GM12865 (cell line): ENCODE measurements at regions not wholly inside any gene's neighbourhood (a gene's known extent, or its start where the extent isn't known, plus 50 kb on each side); places are given as distances from the start of the nearest gene placed in this dataset.

Experiments
- DNase-seq: peaks from one replicate; pipeline ENCODE4 v3.0.0; 2010; ENCODE audit warnings: low read depth
- H3K4me3 ChIP-seq: 2 replicates; pipeline ENCODE4 v1.5.1; 2011; ENCODE audit warnings: mild to moderate bottlenecking, low read depth, low read length, control low read depth
- TF ChIP-seq, protein P1 (sequence below): IDR thresholded peaks from 2 replicates; pipeline ENCODE4 v1.5.1; 2011; ENCODE audit warnings: low read length, control low read depth, low read depth, inconsistent platforms; ENCODE audit not compliant: insufficient read depth; ENCODE audit errors: missing control alignments

DNA sequence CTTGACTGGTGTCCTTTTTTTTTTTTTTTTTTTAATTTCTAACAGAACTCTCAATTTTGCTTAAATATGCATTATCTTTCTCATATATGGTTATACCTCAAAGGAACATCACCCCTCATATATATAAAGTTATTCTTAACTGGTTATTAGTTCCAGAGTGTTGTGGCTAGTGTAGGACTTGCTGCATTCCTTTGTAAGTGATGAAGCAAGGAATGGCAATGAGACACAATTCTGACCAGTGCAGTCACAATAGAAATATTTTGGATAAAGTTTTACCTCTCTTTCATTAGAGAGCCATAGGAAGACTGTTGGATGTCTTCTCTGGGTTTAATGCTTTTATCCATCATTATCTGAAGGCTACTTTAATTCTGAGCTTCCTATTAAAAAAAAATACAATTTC, 75.5 kb upstream of the CBLB start:
- TF ChIP-seq, protein P1, sequence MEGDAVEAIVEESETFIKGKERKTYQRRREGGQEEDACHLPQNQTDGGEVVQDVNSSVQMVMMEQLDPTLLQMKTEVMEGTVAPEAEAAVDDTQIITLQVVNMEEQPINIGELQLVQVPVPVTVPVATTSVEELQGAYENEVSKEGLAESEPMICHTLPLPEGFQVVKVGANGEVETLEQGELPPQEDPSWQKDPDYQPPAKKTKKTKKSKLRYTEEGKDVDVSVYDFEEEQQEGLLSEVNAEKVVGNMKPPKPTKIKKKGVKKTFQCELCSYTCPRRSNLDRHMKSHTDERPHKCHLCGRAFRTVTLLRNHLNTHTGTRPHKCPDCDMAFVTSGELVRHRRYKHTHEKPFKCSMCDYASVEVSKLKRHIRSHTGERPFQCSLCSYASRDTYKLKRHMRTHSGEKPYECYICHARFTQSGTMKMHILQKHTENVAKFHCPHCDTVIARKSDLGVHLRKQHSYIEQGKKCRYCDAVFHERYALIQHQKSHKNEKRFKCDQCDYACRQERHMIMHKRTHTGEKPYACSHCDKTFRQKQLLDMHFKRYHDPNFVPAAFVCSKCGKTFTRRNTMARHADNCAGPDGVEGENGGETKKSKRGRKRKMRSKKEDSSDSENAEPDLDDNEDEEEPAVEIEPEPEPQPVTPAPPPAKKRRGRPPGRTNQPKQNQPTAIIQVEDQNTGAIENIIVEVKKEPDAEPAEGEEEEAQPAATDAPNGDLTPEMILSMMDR, result no peak
- no peak overlapping the region for H3K4me3 ChIP-seq
- no peak for DNase-seq

DNA sequence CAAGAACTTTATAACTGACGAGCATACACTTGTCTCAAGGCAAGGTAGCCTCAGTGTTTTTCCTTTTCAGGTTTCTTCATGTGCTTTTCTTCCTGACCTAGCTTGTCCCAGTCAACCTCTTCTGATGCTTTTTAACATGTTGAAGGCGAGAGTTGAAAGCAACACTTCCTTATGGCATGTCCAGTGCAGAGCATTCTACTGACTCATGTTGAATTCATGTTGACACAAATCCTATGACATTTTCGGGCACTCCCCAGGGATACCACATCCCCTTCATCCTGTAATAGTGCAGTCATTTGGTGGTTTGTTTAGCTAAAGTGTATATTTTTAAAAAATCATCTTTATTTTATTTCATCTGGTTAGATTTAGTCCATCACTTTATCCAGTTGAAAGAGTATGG, 75.9 kb upstream of the CBLB start:
- TF ChIP-seq, protein P1, result no peak
- DNase-seq, result no peak
- H3K4me3 ChIP-seq, result no peak overlapping the region

DNA sequence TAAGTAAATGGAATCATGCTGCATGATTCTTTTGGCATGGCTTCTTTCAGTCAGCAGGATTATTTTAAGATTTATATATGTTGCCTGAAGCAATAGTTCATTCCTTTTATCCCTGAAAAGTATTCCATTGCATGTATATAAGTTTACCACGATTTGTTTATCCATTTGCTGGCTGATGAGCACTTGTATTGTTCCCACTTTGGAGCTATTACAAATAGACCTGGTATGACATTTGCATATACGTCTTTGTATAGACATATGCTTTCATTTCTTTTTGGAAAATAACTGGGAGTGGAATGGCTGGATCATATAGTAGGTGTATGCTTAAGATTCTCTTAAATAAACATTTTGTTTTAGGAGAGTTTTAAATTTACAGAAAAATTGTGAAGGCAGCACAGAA, 79.3 kb upstream of the CBLB start:
- no peak for DNase-seq
- TF ChIP-seq, protein P1, result no peak

DNA sequence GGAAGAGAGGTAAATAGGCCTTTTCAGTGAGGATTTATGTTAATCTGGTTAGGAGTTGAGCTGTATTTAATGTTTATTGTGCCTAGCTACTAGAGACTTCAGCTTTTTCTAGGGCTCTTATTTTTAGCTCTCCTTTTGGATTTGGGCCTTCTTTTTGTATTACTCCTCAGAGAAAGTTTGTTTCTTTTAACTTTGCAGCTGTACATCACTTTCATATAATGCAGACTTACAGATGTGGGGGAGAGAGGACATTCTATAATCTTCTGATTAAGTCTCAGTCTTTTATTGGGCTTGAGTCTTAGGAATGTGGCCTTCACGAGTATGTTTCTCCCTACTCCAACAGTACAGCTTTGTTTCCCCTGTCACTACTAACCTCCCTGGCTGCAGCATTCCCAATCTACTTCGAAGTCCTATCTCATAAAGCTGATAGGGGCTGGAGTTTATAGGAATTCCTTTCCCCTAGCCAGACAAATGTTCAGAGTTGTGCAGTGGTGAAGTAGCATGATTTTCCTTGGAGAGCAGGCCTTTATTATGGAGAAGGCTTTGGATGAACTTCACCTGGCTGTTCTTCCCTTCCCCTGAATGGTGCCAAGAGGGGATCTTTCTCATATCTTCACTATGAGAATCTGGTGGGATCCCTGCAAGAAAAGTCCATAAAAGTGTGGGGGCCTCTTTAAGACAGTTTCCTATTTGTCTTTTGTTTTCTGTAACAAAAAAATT, 82.2 kb upstream of the CBLB start:
- DNase-seq, result no peak
- TF ChIP-seq, protein P1, result no peak

More for the DNA sequence above, 79.3 kb upstream of the CBLB start:
- no peak overlapping the region for H3K4me3 ChIP-seq

DNA sequence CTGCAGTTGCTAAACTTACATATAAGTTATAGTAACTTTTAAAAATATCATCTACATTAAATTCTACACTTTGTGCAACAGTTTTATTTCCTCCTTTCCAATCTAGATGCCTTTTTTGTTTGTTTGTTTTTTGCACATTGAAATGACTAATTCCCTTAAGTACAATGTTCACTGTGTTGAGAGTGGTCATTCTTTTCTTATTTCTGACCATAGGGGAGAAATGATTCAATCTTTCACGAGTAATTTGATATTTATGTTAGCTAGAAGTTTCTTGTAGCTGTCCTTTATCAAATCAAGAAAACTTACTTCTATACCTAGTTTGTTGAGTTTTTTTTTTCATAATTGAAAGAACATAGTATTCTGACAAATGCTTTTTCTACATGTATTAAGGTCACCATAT, 85.0 kb upstream of the CBLB start:
- H3K4me3 ChIP-seq, result no peak overlapping the region
- TF ChIP-seq, protein P1, result no peak
- no peak for DNase-seq

More for the DNA sequence above, 82.2 kb upstream of the CBLB start:
- H3K4me3 ChIP-seq, result no peak overlapping the region

DNA sequence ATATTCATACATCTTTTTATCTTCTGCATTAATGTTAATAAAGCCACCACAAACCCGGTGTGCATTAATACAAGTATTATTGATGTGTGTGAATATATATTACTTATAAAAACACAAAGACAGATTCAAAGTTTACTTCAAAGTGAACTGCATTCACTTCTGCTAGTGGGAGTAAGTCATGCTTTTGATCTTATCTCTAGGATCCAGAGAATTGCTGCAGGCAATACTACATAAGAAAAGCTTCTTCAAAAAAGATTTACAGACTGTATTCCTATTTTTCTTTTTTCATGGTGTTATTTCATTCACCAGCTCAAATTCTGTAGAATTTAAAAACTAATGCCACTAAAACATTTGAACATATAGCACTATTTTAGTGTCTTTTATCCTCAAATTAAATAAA, 87.5 kb upstream of the CBLB start:
- H3K4me3 ChIP-seq, result no peak overlapping the region
- TF ChIP-seq, protein P1, result no peak
- no peak for DNase-seq

DNA sequence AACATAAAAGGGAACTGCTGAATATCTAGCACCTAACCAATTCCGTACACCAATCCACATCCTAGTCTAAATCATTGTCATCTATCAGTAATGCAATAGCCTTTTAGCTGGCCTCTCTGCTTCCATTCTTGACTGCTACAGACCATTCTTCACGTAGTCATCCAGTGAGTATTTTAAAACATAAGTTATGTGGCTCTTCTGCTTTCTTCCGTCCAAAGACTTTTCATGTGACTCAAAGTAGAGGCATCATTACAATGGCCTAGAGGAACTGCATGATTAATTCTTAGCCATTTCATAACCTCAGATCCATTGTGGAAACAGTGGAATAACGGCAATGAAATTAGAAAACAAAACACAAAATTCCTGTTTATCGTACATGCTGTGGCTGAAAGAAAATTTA, 88.9 kb upstream of the CBLB start:
- no peak for DNase-seq
- TF ChIP-seq, protein P1, result no peak
- no peak overlapping the region for H3K4me3 ChIP-seq
